GM23248 (cell line): ENCODE measurements at regions not wholly inside any gene's neighbourhood (a gene's known extent, or its start where the extent isn't known, plus 50 kb on each side); places are given as distances from the start of the nearest gene placed in this dataset.

ENCODE experiments used
- EZH2 ChIP-seq: fragments of 200-600 bp; sonication (generic); IDR thresholded peaks from 2 replicates; pipeline ENCODE4 v1.6.1; 2018; ENCODE audit warnings: antibody characterized with exemption, mild to moderate bottlenecking; ENCODE audit not compliant: insufficient read depth, poor library complexity, severe bottlenecking
- EZH2phosphoT487 ChIP-seq: fragments of 200-600 bp; sonication (generic); IDR thresholded peaks from 2 replicates; pipeline ENCODE4 v1.6.1; 2018; ENCODE audit warnings: antibody characterized with exemption, moderate library complexity, mild to moderate bottlenecking, low read depth; ENCODE audit not compliant: insufficient read depth

- TF ChIP-seq EZH2 (no peak), EZH2phosphoT487 (no peak)
These were observed 141.9 kb downstream of the KIF26A start for GRCh38 chr14:104280085-104280901.
